IPS DF 19.7 (cell line): ENCODE measurements at regions not wholly inside any gene's neighbourhood (a gene's known extent, or its start where the extent isn't known, plus 50 kb on each side); places are given as distances from the start of the nearest gene placed in this dataset.

Experiments
- DNase-seq: peaks from one replicate; pipeline ENCODE4 v3.0.0-alpha.2; 2013; ENCODE audit warnings: low read depth, low spot score

- no peak for DNase-seq
These were observed 214.0 kb upstream of the B3GAT1 start for GRCh38 chr11:134626032-134626431.

DNA sequence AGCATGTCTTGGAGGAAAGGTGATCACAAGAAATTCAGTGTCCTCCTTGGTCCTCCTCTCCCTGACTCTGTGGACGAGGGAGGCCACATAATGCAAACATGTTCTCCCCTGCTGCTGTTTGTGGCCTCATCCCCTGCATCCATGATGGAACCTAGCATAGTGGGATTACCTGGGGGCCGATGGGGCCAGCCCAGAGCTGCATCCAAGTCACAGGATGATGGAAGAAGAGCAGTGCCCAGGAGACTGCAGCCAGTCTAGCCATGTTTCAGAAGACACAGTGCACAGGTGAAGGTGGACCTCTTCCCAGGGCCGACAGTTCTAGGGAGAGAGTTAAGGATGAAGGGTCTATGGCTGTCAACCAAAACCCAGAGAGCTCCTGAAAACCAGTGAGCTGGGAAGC is 213.6 kb upstream of the B3GAT1 start:
- no peak for DNase-seq

DNA sequence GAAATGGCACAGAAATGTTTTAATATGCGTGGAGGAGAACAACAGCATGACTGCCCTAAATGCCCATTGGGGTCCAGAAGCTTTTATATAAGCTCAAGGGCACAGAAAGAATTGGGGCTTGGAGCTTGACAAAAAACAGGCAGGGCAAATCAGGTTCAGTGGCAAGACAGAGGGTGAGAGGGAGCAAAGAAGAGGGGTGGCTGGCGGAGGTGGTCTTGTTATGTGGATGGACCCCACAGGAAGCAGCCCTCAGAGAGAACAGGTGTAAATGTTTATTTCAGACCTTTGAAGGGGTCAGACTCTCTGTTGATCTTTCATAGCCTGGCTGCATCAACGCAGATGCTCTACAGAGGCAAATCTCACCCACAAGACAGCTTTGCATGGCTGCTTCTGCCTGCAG is 213.1 kb upstream of the B3GAT1 start:
- no peak for DNase-seq

DNA sequence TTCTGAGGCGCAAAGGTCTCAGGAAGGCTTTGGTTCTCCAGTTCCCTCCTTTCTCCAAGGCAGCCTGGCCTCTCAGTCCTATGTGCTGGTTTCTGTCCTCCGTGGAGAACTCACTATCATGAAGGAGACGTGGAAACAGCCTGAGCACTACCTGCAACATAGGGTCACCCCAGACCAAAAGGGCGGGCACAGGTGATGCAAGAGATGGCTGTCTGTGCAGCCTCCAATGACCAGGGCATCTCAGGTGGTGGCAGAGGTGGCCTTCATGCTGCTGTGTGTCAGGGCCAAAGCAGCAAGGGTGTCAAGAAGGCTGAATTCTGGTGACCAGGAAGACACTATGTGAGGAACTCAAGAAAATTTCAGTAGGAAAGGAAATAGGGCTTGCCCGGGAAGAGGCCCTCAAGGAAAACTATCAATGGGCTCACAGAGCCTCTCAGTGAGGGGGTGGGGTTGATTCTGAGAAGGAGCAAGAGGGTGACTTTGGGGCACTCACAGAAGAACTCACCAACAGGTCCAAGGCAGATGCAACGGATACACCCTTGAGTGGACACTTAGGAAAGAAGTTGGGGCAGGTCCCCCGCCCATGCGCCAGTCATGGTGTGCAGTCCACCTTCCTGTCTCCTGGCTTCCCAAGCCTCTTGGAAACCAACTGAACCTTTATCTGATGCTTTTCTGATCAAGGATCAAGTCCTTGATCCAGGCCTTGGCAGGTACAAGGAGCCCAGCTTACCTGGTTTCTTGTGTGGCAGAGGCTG is 212.3 kb upstream of the B3GAT1 start:
- DNase-seq, result no peak

GRCh38 chr11:134623711-134624110 is 211.7 kb upstream of the B3GAT1 start:
- DNase-seq, result no peak

DNA sequence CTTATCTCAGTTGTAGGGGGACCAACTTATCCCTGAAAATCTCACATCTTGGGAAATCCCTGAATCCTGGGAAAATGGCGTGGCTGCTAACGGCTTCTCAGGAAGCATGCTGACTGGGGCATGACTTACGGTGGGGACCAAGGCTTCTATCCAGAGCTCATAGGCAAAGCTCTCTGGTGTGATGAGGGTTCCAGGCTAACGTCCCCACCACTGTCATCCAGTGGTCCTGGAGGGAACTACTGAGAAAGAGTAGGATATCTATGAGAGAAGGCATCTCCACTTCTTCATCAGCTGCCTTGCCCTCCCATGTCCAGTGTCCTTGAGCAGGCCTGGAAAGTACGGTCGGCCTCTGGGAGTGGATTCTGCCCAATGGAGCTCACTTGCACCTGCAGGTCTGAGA is 210.4 kb upstream of the B3GAT1 start:
- DNase-seq, result no peak

- DNase-seq, result no peak
These were observed 205.3 kb upstream of the B3GAT1 start for GRCh38 chr11:134617360-134617759.

DNA sequence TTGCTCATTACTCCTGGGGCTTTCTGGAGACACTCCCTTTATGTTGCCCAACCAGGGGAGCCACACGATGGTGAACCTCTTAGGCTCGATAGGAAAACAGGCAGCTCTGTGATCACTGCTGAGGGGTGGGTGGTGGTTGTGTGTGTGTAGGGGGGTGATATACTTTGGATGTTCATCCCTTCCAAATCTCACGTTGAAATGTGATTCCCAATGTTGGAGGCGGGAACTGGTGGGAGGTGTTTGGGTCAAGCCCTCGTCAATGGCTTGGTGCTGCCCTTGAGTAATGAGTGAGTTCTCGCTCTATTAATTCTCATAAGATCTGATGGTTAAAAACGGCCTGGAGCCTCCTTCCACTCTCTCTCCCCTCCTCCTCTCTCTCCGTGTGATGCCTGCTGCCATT is 204.0 kb upstream of the B3GAT1 start:
- DNase-seq, result no peak

DNA sequence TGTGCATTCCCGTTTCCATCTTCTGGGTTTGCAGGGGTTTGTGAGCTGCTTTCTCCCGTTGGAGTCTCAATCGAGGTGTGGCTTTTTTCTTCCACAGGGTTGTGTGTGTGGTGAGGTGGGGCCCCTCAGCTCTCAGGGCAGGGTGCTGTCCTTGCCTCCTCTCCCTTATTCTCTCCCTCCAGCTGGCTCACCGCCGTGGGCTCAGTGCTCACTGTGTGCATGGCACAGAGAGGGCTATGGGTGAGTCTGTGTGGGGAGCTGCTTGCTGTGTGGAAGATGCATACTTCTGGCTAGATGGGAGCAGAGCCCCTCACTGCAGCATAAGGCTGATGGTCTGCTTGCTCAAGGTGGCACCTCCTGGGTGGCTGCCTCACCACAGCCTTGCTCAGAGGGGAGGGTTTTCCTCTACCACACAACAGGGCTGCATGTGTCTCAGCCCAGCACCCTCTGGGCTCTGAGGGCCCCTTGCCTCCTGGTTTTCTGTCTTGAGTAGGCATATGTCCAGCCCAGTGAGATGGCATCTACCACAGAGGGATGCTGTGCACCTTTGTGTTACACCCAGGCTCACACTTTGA is 203.1 kb upstream of the B3GAT1 start:
- DNase-seq, result no peak

DNA sequence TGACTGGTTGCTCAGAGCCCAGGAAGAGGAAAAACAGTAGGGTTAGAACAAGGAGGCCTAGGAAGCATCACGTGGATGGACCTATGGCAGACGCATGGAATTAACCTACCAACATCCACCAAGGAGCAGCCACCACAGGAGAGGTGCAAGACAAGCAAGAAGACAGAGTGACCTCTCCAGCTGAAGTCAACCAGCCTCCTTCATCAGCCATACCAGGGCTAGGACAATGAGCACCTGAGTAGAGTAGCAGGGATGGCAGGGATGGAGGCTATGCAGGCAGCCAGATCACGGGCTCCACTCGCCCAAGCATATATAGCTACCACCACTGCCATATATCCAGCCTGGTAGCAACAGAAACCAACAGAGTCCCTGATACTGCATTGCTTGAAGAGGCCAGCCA is 202.1 kb upstream of the B3GAT1 start:
- no peak for DNase-seq

DNA sequence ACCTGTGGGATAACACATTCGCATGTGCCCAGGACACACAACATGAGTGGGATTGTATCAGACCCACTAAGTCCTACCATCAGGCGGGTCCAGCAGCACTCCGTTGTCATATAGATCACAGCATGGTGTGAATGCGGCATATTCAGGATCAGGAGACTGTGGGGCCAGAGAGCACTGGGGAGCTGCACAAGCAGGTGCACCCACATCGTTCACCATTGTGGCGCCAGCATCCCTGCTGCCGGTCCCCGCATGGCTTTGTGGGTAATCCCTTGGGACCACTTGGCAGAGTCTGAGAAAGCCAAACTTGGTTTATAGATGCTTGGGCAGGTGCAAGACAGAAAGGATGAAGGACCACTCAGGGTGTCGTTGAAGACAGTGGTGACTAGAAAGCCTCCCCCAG is 201.6 kb upstream of the B3GAT1 start:
- DNase-seq, result no peak

- DNase-seq, result no peak
These were observed 200.3 kb upstream of the B3GAT1 start for GRCh38 chr11:134612140-134613030.

DNA sequence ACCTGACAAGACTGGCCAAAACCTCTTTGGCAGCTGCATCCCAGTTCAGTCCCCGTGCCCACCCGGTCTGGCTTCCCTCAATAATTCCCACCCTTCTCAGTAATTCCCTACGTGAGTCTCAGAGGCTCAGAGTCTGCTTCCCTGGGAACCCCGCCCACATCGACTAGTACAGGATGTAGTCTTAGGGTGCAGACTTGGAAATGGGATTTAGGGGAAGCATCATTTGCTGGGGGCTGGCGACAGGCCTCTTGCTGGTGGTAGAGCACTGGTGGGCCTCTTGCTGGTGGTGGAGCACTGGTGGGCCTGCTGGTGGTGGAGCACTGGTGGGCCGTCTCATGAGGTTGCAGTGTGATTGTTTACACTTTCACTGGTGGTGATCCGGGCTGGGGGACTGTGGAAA is 199.5 kb upstream of the B3GAT1 start:
- DNase-seq, result no peak

DNA sequence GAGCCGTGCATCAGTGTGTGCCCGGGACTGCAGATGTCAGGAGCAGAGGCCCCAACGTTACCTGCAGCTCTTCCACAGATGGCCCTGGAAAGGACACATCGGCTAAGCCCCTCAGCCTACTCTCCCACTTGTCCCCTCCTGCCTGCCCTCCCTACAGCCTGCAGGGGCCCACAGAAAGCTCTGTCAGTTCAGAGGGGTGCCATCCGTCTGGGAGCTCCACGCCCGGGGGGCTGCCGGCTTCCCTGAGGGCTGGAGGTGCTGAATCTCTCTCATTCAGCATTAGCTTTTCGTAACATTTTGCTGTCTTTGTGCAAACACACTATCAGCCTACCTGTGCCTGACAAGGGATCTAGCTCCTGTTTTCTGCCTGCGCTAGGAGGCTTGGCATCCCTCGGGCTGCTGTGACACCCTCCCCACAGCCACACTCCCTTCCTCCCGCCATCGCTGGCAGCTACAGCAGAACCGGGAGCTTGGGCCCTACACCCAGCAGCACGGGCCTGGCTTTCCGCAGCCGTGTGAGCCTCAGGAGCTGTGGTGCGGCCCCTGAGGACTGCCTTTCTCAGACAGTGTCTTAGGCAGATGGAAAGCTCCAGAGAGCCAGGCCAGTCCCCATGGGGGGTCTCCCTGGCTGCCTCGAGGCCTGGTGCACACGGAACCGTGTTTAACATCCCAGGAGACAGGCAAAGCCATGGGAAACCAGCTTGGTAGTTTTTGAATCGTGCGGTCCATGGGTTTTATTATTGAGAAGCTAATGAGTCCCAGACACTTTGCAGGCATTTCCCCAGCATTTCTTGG is 198.3 kb upstream of the B3GAT1 start:
- no peak for DNase-seq

DNA sequence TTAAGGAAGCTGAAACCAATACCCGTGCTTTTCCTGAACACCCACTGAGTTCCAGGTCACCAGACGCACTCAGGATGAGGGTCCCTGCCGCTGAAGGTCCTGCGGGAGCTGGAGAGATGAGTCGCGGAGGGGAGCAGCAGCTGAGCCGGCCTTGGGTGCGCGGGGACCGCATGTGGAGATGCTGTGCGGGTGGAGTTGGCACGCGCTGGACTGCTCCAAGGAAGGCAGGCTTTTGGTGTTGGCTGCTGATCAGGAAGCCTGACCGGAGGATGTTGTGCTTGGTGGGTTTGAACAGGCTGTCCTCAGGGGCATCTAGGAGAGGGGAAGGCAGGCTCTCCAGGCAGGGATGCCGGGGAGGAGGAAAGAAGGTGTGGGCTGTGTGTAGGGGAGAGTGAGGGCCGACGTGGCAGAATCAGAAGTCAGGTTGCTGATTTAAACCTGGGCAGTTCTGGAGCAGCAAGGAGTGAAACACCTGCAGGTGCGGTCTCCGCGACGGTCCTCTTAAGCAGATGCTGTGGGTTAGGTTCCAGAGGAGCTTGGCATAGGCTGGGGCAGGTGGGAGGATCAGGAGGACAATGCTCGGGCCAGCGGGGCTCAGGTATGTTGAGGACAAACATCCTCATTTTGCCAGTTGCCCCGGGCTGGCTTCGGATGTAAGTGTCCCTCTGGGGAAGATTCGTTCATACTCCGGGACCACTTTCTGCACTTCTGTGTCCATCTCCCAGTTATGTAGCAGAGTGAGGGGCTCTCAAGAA is 197.5 kb upstream of the B3GAT1 start:
- no peak for DNase-seq

- no peak for DNase-seq
These were observed 196.1 kb upstream of the B3GAT1 start for GRCh38 chr11:134607963-134608750.

DNA sequence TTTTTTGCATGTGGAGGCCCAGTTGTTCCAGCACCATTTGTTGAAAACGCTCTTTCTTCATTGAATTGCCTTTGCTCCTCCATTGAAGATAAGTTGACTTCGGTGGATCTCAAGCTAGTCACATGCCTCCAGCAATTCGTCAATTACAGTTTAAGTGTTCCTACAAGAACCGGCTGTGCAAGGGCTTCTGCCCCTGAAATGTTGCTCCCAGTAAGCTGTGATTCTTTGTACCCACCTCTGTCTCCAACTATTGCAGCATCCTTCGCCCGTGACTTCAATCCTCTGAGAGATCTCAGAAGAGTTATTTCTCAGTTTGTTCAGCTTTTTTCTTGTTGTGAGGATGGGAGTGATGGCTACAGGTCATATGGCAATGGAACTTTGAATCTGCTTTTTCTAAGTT is 194.2 kb upstream of the B3GAT1 start:
- DNase-seq, result no peak

- no peak for DNase-seq
These were observed 192.8 kb upstream of the B3GAT1 start for GRCh38 chr11:134604886-134605285.

GRCh38 chr11:134599299-134599771 is 187.3 kb upstream of the B3GAT1 start:
- DNase-seq, result no peak

DNA sequence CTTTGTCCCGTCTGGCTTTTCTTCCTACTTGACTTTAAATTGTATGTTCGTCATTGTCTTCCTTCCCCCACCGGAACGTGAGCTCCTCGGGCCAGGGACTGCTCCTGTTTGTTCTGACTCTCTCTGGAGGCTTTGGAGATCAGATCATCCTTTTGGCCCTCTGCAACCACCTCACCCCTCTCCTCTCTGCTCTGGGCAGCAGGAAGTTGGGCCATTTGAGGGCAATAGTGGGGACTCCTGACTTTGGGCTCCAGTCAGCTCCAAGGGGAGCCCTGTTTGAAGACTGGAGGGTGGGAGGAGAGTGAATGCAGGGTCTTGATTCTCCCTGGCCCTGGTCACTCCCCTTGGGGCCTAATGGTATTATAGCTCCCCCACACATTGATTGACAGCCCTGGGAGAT is 186.3 kb upstream of the B3GAT1 start:
- DNase-seq, result no peak
